Stimulated activated naive CD8-positive, alpha-beta T cell treated with anti-CD3 and anti-CD28 coated beads, Interleukin-15, amount 100 ng/mL, for 72 hours (primary cell): ENCODE measurements at regions not wholly inside any gene's neighbourhood (a gene's known extent, or its start where the extent isn't known, plus 50 kb on each side); places are given as distances from the start of the nearest gene placed in this dataset.

Experiments used
- ATAC-seq: fragments of 150-1000 bp; cut with Tn5 transposase; 2 replicates; pipeline ENCODE4 v1.10.0; 2021; ENCODE audit warnings: mild to moderate bottlenecking, moderate library complexity
- DNase-seq, 2 donors: peaks; one replicate each; pipeline ENCODE4 v3.0.0; 2021 to 2022
- H3K27ac Mint-ChIP-seq, 2 donors: one replicate each; pipeline ENCODE4 v1.8.0; 2022; ENCODE audit warnings: mild to moderate bottlenecking in 2 of 2, mixed read lengths in 2 of 2, moderate library complexity in 2 of 2
- H3K27me3 Mint-ChIP-seq: one replicate; pipeline ENCODE4 v1.8.0; 2022; ENCODE audit warnings: mixed read lengths
- H3K4me1 Mint-ChIP-seq: one replicate; pipeline ENCODE4 v1.8.0; 2022; ENCODE audit warnings: mild to moderate bottlenecking, mixed read lengths
- H3K4me3 Mint-ChIP-seq, 2 donors: one replicate each; pipeline ENCODE4 v1.8.0; 2022; ENCODE audit warnings: mild to moderate bottlenecking in 2 of 2, mixed read lengths in 2 of 2, moderate library complexity in 1 of 2
- H3K9me3 Mint-ChIP-seq, 2 donors: one replicate each; pipeline ENCODE4 v1.8.0; 2022; ENCODE audit warnings: mixed read lengths in 2 of 2

DNA sequence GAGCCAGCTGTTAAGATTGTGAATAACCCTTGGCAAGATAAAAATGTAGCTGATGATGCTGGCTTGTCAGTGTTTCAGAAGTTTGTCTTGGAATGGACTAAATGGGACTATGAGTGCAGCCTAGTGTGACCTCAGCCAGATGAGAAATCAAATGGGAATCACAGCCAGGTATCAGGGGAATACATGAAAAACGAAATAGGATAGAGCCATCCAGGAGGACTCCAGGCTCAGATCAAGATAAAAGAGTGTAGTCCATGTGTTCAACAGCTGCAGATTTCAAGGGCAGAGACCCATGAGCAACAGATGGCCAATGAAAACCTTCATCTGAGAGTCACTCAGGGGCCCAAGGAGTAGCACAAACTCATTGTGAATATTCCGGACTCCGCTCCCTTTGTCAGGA is 1080.9 kb upstream of the CADM2 start:
- H3K9me3 Mint-ChIP-seq = peaks cover 4 to 5% of the 10 kb centered on the region in 2 donors
- no peak overlapping the region for H3K27ac Mint-ChIP-seq
- H3K4me3 Mint-ChIP-seq = no peak overlapping the region
- no peak for DNase-seq
- H3K4me1 Mint-ChIP-seq = no peaks in the 10 kb centered on the region
- no peaks in the 10 kb centered on the region for H3K27me3 Mint-ChIP-seq
- ATAC-seq = no peak

DNA sequence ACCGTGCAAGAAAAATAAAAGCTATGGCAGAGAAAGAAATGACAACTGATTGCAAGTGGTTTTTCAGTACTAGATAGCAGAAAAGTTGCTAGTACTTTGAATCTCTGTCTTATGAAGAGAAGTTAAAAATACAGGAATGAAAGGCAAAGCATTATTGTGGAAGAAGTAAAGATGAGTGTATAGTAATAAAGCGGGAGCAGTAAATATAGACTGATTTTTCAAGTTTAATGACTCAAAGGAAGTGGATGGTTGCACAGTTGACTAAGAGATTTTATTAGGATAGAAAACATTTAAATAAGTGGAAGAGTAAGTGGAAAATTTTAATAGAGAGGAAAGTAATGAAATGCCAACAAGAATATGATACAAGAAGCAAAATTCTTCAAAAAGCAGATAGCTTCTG is 1076.1 kb upstream of the CADM2 start:
- no peak for DNase-seq
- Mint-ChIP-seq H3K9me3 (peaks cover 4 to 18% of the 10 kb centered on the region in 2 donors), H3K4me1 (no peaks in the 10 kb centered on the region), H3K27ac (no peak overlapping the region), H3K4me3 (no peak overlapping the region), H3K27me3 (no peaks in the 10 kb centered on the region)
- no peak for ATAC-seq

- no peaks in the 10 kb centered on the region for H3K27me3 Mint-ChIP-seq
- H3K27ac Mint-ChIP-seq = no peak overlapping the region
- ATAC-seq = no peak
- H3K9me3 Mint-ChIP-seq = peaks cover 0 to 21% of the 10 kb centered on the region in 2 donors
- DNase-seq = no peak
- H3K4me3 Mint-ChIP-seq = no peak overlapping the region
- no peaks in the 10 kb centered on the region for H3K4me1 Mint-ChIP-seq
These were observed 1068.6 kb upstream of the CADM2 start for GRCh38 chr3:83890039-83890762.

GRCh38 chr3:83890763-83891135 is 1068.0 kb upstream of the CADM2 start:
- Mint-ChIP-seq H3K27ac (no peak overlapping the region), H3K9me3 (peaks cover 0 to 17% of the 10 kb centered on the region in 2 donors), H3K4me3 (no peak overlapping the region), H3K4me1 (no peaks in the 10 kb centered on the region), H3K27me3 (no peaks in the 10 kb centered on the region)
- no peak for ATAC-seq
- no peak for DNase-seq

- no peak for ATAC-seq
- no peak overlapping the region for H3K27ac Mint-ChIP-seq
- H3K9me3 Mint-ChIP-seq = peaks cover 0 to 14% of the 10 kb centered on the region in 2 donors
These were observed 1064.6 kb upstream of the CADM2 start for GRCh38 chr3:83894223-83894622.

GRCh38 chr3:83895892-83896291 is 1062.9 kb upstream of the CADM2 start:
- H3K9me3 Mint-ChIP-seq = peaks cover 0 to 9% of the 10 kb centered on the region in 2 donors
- ATAC-seq = no peak
- no peak overlapping the region for H3K27ac Mint-ChIP-seq
- H3K4me1 Mint-ChIP-seq = no peaks in the 10 kb centered on the region
- DNase-seq = no peak
- no peak overlapping the region for H3K4me3 Mint-ChIP-seq
- H3K27me3 Mint-ChIP-seq = no peaks in the 10 kb centered on the region

More at GRCh38 chr3:83894223-83894622, 1064.6 kb upstream of the CADM2 start:
- no peak overlapping the region for H3K4me3 Mint-ChIP-seq
- H3K4me1 Mint-ChIP-seq = no peaks in the 10 kb centered on the region
- DNase-seq = no peak
- H3K27me3 Mint-ChIP-seq = no peaks in the 10 kb centered on the region

DNA sequence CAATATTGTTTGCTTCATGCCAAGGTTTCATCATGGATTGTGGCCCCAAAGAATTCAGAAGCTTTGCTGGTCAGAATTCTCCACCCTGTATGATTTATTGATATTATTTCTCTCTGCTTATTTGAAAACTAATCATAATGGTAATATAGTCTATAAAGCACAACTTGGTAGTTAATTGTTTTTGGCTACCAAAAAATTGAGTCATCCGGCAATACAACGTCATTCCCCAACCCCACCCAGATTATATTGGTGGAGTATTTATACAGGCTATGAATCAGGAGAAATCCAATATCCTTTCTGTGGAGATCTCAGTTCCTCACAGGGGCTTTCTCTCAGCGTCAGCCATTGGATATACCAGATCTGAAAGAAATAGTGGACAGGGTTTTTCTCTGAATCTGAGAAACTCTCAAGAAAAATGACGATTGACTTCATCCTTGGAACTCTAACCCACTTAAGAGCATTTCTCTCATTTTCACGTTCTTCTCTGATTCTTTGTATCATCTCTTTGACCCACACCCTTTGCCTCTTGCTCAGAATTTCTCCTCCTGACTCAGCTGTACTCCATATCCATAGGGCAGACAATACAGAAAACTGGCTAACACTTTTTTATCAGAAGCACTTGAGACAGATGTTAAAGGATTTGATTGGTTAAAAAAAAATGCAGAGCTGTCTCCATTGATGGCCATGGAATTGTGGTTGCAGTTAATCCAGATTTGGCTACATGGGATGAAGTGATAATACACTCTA is 1055.8 kb upstream of the CADM2 start:
- H3K27me3 Mint-ChIP-seq = no peaks in the 10 kb centered on the region
- no peak for ATAC-seq
- H3K27ac Mint-ChIP-seq = no peak overlapping the region
- no peaks in the 10 kb centered on the region for H3K4me1 Mint-ChIP-seq
- no peak overlapping the region for H3K4me3 Mint-ChIP-seq
- no peak for DNase-seq
- peaks cover 5 to 10% of the 10 kb centered on the region in 2 donors for H3K9me3 Mint-ChIP-seq

DNA sequence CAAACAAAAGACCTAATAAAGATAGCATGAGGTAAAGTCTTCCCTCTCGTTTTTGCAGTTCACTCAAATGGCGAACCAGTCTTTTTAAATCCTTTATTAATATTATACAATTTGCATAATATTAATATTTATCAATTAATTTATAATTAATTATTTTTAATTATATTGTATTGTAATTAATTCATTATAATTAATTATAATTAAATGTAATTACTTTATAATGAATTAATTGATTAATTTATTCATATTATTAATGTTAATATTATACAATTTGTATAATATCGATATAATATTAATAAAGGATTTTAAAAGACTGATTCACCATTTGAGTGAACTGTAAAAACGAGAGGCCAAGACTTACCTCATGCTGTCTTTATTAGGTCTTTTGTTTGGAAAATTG is 1045.4 kb upstream of the CADM2 start:
- DNase-seq (no peak), ATAC-seq (no peak)
- peaks cover 3 to 4% of the 10 kb centered on the region in 2 donors for H3K9me3 Mint-ChIP-seq
- H3K27ac Mint-ChIP-seq = no peak overlapping the region
- no peaks in the 10 kb centered on the region for H3K4me1 Mint-ChIP-seq
- H3K4me3 Mint-ChIP-seq = no peak overlapping the region
- H3K27me3 Mint-ChIP-seq = no peaks in the 10 kb centered on the region

DNA sequence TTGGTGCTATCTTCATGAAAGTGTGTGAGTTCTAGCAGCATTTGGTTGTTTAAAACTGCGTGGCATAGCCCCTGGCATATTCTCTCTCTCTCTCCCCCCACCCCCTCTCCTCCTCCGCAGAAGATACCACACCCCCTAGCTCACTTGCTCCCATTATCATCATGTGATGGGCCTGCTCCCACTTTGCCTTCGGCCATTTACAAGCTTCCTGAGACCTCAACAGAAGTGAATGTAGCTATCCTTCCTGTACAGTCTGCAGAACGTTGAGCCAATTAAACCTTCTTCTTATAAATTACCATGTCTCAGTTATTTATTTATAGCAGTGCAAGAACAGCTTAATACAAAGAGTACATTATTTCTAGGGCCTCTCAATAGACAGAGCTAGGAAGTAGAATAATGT is 1032.5 kb upstream of the CADM2 start:
- DNase-seq (no peak), ATAC-seq (no peak)
- Mint-ChIP-seq H3K4me3 (no peak overlapping the region), H3K27me3 (no peaks in the 10 kb centered on the region), H3K27ac (no peak overlapping the region), H3K9me3 (peaks cover 0 to 42% of the 10 kb centered on the region in 2 donors), H3K4me1 (no peaks in the 10 kb centered on the region)

GRCh38 chr3:83928391-83928790 is 1030.4 kb upstream of the CADM2 start:
- no peak overlapping the region for H3K4me3 Mint-ChIP-seq
- no peaks in the 10 kb centered on the region for H3K27me3 Mint-ChIP-seq
- peaks cover 0 to 42% of the 10 kb centered on the region in 2 donors for H3K9me3 Mint-ChIP-seq
- no peaks in the 10 kb centered on the region for H3K4me1 Mint-ChIP-seq
- DNase-seq (no peak), ATAC-seq (no peak)
- no peak overlapping the region for H3K27ac Mint-ChIP-seq

GRCh38 chr3:83928903-83929302 is 1029.9 kb upstream of the CADM2 start:
- no peak for ATAC-seq
- DNase-seq = no peak
- Mint-ChIP-seq H3K27ac (no peak overlapping the region), H3K4me3 (no peak overlapping the region), H3K4me1 (no peaks in the 10 kb centered on the region), H3K27me3 (no peaks in the 10 kb centered on the region), H3K9me3 (peaks cover 0 to 42% of the 10 kb centered on the region in 2 donors)

GRCh38 chr3:83934192-83935021 is 1024.4 kb upstream of the CADM2 start:
- Mint-ChIP-seq H3K27me3 (no peaks in the 10 kb centered on the region), H3K9me3 (peaks cover 0 to 37% of the 10 kb centered on the region in 2 donors), H3K4me1 (no peaks in the 10 kb centered on the region), H3K4me3 (no peak overlapping the region), H3K27ac (peak overlapping the region in 1 of 2 donors; percentile 16)
- no peak for DNase-seq
- no peak for ATAC-seq

- peaks cover 7 to 23% of the 10 kb centered on the region in 2 donors for H3K9me3 Mint-ChIP-seq
- no peak for ATAC-seq
These were observed 1020.3 kb upstream of the CADM2 start for GRCh38 chr3:83938491-83938890.

DNA sequence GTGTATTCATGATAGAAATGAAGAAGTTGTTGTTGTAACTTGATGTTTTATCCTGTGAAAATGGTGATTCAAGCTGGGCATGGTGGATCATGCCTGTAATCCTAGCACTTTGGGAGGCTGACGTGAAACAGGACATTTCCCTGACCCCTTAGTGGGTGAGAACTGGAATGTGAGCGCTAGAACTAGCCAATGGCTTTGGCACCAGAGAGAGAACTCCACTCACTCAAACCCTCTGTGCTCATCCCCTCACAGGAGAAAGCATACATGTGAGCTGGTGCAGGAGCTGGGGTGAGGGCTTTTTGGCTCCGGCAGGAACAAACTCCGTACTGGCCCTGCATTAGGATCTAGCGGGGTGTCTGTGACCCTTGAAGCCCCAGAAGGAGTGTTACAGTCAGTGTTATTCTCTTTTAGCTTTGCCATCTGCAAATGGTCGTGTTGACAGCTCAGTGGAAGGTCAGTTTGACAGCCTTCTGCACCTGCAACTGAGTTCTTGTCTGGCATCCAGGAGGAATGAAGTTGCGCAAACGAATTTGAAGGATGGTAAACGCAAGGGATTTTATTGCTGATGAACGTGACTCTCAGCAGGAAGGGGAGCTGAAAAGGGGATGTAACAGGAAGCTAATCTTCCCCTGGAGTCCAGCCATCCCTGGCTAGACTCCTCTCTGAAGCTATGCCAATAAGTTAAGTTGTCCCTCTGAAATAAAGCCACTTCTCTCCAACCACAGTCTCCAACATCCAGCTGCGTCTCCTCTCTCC is 1016.6 kb upstream of the CADM2 start:
- Mint-ChIP-seq H3K4me3 (no peak overlapping the region), H3K4me1 (no peaks in the 10 kb centered on the region), H3K27ac (no peak overlapping the region), H3K27me3 (no peaks in the 10 kb centered on the region), H3K9me3 (peaks cover 0 to 7% of the 10 kb centered on the region in 2 donors)
- no peak for ATAC-seq
- DNase-seq = no peak

More at GRCh38 chr3:83938491-83938890, 1020.3 kb upstream of the CADM2 start:
- no peaks in the 10 kb centered on the region for H3K27me3 Mint-ChIP-seq
- H3K4me1 Mint-ChIP-seq = no peaks in the 10 kb centered on the region
- no peak overlapping the region for H3K27ac Mint-ChIP-seq
- DNase-seq = no peak
- H3K4me3 Mint-ChIP-seq = no peak overlapping the region

GRCh38 chr3:83946049-83946448 is 1012.7 kb upstream of the CADM2 start:
- H3K4me3 Mint-ChIP-seq = no peak overlapping the region
- H3K4me1 Mint-ChIP-seq = no peaks in the 10 kb centered on the region
- ATAC-seq (no peak), DNase-seq (no peak)
- no peaks in the 10 kb centered on the region for H3K27me3 Mint-ChIP-seq
- peaks cover 0 to 7% of the 10 kb centered on the region in 2 donors for H3K9me3 Mint-ChIP-seq
- H3K27ac Mint-ChIP-seq = no peak overlapping the region
